ENCODE measurements at regions not wholly inside any gene's neighbourhood (a gene's known extent, or its start where the extent isn't known, plus 50 kb on each side); places are given as distances from the start of the nearest gene placed in this dataset.
A peak's percentile ranks its signal among the peaks of the same experiment; 100 is the strongest.

DNA sequence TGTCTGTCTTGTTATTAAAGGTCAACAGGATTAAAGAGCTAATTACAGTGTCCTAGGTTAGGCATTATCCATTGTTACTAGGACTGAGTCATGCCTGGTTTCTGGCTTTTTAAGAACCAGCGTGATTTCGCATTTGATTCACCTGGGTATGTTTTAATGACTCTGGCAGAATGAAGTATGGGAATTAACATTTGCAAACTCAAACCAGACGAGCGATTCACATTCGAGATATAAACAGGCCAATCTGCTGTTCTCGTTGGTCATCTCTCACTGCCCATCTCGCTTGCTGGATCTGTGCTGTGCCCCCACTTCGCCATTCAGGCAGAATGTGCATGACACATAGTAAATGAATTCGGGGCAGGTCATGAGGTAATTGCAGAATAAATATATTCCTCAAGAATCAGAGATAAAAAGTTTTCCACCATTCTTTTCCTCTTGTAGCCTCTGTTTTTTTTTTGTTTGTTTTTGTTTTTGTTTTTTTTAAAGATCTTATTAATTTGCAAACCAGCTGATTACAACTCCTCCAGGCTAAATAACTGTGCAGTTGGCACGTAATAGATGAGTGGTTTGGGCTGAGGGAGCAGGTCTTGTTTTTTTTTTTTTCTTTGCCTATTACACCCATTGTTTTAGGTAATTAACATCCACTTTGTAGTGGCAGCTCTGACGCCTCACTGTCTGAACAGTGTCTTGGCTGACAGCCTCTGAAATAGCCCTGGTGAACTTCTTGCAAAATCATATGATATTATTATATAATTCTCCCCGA, 313.5 kb upstream of the MSX2 start:
- DNase-seq (ENCODE audit: low read depth) = no peak

DNA sequence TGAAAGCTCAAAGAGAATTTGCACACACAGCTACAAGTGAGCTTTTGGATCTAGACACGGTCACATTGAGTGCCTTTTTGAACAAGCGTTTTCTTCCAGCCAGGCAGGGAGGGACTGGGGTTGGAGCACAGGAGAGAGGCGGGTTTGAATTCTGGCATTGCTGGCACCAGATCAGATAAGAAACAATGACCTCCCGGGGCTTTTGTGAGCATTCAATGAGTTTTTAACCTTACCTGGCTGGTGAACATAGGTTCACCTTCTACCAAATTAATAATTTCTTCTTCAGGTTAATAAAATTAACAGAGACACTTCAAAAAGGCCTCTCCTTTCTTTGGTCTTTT, 312.9 kb upstream of the MSX2 start:
- DNase-seq (ENCODE audit: low read depth) = no peak

DNA sequence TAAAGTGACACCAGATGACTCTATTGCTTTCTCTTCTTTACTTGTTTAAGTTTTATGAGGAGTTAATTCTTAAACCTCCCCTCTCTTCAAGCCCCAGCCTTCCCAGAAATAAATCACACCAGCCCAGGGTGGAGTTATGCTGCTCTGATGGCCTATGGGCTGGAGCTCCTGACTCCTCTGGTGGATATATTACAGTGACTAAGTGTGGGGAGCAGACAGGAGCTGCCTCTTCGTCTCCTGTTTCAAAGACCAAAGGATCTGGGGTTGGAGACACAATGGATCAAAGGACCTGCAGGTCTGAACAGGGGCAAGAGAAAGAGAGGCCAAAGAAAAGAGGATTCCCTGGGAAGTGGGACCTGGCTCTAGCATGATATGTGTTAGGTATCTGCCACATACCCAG, 312.0 kb upstream of the MSX2 start:
- DNase-seq (ENCODE audit: low read depth) = no peak

DNA sequence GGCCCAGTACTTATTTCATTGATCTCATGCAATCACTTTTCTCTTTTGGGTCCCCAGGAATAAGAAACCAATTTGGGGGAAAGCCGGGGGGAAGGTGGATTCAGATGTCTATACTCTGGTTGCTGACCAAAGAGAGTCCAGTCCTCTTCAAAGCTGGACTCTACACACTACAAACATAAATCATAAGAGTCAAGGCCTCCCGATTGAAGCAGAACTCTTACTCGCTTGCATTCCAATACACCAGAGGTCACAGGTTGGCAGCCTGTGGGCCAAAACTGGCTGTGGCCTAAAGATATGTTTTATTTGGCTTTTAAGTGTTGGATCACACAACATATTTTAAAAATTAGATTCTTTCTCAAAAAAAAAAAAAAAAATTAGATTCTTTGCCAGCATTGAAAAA, 311.4 kb upstream of the MSX2 start:
- DNase-seq (ENCODE audit: low read depth) = no peak

DNA sequence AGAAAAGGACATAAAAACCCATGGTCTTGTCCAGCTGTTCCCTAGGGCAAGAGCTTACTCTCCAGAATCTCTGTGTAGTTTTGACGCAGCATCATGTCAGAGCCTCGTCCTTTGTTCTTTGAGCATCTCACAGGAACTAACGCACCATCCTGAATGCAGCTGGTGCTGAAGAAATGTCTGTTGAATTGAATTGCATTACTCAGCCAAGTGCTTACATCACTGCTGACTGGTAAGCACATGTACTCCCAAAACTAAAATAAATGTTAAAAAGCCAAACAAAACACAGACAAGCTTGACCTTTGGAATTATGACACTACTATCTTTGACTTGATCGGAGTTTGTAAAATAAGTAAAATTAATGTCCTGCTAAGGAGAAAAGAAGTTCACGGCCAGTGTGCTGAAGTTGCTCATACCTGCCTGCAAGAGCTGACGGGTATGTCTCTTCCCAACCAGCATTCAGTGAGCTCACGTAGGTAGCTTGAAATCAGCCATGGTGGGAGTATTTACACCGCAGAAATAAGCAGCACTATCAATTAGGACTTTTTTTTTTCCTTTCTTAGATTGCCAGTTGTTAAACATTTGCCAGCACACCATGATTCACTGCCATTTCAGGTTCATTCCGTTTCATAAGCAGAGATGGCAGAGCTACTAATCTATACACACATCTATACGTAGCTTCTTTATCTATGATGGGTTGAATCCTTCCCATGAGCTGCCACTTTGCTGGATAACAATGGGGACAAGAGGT, 310.6 kb upstream of the MSX2 start:
- DNase-seq (ENCODE audit: low read depth) = no peak

DNA sequence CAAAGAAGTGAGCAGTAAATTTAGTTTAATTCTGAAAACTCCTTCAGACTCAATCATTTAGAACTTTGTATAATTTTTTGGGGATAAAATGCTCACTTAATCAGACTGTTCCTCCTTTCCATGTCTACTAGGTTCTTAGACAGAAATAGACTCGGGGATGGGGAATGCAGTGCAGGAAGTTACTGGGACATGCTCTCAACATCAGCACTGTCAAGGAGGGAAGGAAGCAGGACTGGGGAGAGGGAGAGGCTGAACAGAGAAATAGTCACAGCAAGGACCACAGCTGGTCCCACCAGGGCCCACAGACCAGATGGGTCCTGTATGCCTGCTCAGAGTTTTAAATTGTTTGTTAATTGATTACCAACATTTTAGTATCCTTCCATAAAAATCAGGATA, 310.1 kb upstream of the MSX2 start:
- no peak for DNase-seq (ENCODE audit: low read depth)

DNA sequence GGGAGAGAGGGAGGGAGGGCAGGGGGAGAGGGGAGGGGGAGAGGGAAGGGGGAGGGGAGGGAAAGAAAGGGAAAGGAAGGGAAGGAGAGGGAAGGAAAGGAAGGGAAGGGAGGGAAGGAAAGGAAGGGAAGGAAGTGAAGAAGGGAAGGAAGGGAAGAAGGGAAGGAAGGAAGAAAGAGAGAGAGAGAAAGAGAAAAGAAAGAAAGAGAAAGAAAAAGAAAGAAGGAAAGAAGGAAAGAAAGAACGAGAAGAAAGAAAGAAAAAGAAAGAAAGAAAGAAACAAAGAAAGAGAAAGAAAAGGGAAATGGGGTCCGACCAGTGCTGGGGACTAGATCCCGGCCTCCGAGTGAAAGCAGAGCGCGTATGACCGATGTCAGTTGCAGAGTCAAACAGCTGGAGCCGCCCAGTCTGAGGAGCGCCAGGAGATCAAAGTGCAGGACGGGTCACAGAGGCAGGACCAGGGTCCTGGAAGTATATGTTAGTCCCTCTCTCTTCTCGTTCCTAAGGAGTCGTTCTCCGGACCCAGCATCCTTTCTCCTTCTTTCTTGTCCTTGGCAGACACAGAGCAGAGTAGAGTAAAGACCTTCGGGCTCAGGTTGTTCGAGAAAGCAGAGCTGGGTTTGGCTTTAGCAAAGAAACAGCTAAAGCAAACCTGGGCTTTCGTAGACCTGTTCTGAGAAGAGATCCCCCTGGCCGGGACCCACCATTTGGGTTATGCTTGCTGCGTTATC, 305.4 kb upstream of the MSX2 start:
- DNase-seq (ENCODE audit: low read depth) = no peak

DNA sequence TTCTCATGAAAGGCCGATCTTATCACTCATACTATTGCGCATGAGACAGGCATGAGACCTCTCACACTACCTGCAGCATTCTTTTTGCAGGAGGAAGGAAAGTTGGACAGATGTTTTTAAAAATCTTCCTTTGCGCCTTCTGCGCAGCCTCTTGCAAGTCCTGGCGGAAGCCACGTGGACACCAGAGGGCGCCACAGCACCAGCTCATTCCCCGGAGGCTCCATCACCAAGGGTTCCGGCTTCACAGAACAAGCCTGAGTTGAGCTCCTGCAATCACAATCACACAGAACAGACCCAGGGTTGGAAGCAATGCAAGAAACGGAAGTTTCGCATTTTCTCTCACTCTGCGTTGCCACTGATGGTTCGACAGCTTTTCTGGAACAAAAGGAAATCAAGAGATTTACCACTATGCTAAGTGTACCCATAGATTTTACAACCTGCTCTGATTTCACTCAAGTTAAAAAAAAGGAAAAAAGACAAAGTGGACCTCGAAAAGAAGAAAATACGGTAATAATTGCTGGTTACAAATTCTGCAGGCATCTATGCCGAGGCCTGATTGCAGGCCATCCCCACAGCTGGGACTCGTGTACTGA, 304.7 kb upstream of the MSX2 start:
- DNase-seq (ENCODE audit: low read depth) = peak; percentile 68

DNA sequence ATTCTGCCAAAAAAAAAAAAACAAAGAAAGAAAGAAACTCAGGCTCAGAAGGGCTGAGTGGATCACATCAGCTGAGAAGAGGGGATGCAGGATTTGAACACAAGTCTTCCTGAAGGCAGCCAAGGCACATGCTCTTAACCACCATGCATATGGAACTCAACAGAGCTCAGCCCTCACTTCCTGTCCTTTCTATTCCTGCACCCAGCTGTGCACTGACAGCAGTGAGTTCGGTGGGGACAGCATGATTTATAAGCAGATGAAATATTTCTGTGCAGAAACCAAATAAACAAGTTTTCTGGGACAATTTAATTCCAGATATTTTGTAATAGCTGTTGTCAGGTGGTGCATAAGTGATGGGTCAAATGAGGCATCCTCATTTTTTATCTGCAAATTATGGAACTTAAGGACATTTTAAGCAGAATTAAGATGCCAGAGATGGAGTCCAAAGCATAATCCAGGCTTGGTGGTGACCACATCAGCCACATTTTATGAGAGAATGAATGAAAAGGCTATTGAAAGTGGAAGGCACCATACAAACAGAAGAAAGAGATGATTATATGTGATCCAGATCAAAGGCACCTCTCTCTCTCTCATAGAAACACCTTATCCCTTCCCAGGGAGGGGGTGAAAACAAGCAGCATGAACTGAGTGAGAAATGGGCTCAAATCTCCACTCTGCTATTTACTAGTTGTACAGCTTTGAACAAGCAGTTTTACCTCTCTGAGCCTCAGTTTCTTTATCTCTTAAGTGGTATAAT, 303.6 kb upstream of the MSX2 start:
- DNase-seq (ENCODE audit: low read depth) = no peak

DNA sequence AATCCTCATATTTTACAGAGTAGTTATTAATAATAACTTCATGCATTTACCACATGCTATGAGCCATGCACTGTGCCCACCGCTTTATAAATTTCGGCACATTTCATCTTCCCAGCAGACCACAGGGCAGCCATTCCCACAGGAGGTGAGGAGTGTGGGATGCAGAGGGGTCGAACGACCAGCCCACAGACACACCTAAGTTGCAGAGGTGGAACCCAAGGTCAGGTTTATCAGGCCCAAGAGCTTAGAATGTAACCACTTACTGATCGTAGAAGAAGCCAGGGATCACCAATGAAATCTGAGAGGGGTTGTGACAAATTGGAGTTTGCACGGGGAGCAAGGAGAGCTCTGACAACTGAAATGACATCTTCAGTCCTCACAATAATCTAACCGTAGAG, 303.0 kb upstream of the MSX2 start:
- no peak for DNase-seq (ENCODE audit: low read depth)

DNA sequence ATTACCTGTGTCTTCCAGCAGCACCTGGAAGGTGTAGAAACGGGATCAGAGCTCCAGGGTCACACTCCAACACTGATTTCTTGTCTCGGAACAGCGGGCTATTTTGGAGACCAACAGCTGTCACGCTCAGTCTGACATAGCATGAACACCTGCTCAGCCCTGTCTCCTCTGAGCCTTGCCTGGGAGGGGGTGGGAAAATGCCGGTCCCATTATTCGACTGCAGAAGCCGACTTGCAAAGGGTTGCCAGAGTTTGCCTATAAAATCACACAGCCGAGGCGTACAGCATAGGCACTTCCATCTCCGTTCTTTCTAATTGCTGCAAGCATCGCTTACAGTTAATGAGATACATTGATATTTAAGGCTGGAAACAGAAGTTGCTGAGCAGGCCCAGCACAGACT, 300.8 kb upstream of the MSX2 start:
- no peak for DNase-seq (ENCODE audit: low read depth)

DNA sequence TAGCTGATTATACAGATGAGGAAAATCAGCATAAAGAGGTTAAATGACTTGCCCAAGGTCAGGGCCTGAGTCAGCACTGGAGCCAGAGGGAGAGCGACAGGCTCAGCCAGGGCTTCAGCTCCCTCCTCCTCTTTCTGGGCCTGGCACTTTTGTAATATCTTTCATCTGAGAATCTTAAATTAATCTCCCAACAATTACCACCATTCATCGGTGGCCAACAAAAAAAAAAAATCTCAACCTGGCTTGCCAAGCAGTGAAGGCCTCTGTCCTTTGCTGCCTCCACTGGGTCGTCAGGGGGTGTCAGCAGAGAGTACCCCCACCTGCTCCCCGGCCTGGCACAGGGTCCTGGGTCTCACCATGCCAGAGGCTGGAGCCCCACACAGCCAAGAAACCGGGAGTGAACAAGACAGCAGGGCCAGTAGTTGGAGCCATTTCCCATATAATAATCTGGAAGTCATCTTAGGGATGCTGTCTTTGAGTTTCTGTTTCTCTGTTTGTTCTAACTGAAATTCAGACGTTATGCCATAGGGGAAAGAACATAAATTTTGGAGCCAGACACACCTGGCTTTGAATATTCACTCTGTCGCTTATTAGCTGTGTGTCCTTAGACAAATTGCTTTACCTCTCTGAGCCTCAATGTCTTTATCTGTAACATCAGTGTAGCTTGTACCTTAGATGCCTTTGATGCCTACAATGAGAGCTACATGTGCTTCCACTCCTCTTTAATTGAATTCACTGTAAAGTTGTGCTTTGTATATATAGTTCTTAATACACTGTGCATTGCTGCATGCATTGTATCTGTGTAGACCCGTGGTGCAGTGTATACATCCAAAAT, 299.9 kb upstream of the MSX2 start:
- no peak for DNase-seq (ENCODE audit: low read depth)

DNA sequence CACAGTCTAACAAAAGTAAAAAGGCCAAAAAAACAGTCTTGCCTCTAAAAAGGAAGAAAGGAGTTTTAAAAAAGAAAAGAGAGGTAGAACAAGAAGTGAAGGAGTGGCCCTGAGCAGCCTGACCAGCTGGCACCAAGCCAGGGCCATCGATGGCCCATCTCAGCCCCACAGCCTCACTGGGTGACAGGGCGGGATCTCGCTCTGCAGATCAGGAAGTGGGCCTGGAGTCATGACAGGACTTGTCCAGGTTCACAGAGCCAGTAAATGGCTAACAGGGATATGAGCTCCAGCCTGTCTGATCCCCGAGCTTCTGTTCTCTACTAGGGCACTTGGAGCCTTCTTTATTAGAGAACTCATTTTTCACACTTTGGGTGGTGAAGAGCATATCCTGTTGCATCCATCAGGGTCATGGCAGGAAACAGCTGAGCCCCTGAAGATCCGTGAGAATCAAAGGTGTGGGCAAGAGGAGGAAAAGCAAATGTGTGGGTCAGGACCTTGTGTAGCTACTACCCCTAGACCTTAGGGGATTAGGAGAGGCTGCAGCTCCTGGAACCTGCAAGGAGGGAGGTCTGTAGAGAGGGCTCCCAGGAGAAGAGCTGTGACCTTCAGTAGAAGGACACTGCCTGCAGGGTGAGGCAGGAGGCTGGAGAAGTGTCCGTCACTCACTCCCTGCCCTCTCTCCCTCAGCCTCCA, 299.0 kb upstream of the MSX2 start:
- DNase-seq (ENCODE audit: low read depth) = no peak

DNA sequence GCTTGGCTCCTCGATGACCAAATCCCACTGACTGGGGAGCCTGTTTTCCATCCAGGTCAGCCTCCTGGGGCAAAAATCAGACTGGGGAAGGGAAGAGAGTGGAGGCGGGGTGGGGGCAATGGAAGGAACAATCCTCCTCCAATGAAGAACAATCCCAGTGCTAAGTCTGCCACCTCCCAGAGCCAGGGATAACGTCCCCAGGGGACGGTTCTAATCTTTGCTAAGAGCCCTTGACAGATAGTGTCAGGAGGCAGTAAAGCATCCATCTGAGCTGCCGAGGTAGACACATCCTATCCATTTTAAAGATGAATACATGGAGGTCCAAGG, 298.5 kb upstream of the MSX2 start:
- no peak for DNase-seq (ENCODE audit: low read depth)

DNA sequence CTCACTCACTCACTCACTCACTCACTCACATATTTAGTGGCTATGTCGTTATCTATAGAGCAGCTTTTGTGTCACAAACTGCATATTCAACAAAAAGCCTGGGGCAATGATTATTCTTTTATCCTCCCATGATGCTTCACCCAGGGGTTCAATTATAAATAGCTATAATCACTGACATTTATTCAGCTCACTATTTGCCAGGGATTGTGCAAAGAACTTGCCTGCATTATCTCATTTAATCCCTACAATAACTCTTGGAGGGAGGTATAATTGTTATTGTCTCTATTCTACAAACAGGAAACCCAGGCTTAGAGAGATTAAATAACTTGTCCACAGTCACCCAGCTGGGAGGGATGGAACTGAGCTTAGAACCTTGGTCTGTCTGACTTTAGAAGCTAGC, 298.0 kb upstream of the MSX2 start:
- DNase-seq (ENCODE audit: low read depth) = no peak

DNA sequence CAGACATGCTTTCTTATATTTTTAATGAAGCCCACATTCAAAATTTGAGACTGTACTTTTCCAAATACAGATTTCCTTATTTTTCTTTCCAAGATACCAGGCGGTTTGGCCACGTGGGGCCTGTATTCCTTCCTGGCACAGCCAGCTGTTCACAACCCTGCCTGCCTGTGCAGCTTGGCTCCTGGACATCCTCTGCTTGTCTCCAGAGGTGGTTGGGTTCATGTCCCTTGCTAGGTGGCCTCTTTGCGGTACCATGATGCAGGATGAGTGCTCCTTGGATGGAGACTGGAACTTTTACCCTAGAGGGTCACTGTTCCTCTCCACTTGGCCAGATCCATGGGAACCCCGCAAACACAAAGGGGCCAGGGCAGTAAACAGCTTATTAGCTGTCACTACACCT, 297.5 kb upstream of the MSX2 start:
- no peak for DNase-seq (ENCODE audit: low read depth)

DNA sequence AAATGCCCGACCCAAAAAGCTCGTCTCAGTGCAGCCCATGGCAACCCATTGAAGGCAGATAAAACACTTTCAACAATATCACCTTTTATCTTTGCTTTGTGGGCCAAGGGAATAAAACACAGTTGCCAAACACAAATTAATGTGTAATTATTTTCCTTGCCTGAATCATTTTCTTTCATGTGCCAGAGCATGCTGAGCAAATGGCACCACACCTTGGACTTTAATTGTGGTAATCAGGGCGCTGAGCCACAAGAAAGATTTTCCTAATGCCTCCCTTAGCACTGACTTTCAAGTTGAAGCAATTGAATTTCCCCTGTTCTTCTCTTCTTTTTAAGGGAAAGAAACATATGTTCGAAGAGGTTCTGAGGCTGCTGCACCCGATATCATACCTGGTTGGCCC, 297.1 kb upstream of the MSX2 start:
- no peak for DNase-seq (ENCODE audit: low read depth)

DNA sequence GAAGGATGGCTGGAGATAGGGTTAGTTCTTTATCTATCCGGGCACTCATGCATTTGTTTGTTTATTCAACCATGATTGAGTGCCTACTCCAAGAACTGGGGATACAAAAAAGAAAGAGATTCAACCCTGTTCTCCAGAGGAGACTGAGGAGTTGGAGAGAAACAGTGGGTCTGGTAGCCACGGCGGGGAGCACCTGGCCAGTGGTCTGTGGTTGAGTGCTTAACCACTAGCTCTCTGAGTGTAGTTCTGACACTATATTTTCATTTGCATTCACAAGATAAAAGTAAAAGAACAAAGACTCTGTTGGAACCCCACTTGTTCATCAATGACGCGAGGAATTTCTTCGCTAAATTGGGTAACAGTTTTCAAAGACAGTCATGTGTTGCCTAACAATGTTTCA, 295.5 kb upstream of the MSX2 start:
- no peak for DNase-seq (ENCODE audit: low read depth)

DNA sequence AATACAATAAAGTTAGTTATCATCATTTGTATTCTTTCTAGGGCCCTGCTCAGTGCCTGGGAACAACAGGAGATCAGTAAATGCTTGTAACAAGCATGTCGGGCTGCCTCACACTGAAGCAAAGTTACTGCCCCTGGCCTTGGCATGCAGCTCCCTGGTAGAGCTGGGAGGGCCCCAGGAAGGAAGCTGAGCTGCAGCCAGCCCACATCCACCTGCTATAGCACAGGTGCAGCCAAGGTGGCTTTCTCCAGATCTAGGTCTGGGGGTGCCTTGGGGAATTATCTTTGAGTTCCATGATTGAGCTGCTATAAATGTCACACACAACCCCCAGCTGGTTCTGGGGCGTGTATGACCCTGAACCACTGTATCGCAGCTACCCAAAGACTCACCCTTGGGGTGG, 293.4 kb upstream of the MSX2 start:
- DNase-seq (ENCODE audit: low read depth) = no peak

DNA sequence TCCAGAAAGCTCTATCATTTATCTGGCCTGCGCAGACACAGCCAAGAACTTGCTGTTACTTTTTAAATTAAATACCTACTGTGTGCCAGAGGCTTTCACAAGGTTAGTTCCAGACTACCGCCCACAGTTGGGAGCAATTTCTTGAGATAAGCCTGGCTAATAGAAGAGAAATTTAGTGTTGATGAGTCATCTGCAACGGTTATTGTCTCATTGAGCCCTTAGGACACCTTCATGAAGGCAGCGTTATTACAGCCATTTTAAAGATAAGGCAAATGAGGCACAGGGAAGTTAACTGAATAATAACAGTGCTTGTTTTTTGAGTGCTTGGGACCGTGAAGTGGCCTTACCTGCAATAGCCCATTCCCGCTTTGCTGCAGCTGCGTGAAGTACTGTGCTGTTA, 292.9 kb upstream of the MSX2 start:
- DNase-seq (ENCODE audit: low read depth) = no peak

DNA sequence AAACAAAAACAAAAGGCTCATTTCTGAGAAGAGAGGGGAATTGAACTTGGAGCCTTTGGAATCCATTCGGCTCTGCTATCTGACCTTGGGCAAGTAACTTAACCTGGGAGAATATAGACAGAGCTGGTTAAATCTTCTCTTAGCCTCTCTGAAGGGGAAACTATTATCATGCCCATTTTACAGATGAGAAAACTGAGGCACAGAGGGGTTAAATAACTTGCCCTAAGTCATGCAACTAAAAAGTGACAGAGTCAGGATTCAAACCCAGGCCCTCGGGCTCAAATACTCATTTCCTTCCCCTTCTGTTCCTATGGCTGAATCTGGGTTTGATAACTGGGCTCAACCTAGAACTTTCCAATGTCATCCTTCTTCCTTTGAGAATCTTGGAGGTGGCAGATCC, 291.3 kb upstream of the MSX2 start:
- no peak for DNase-seq (ENCODE audit: low read depth)

Measured in T follicular helper cell (primary cell).